ENCODE measurements at regions not wholly inside any gene's neighbourhood (a gene's known extent, or its start where the extent isn't known, plus 50 kb on each side); places are given as distances from the start of the nearest gene placed in this dataset.

- DNase-seq (ENCODE audit: low spot score) = no peak
- no peaks in the 10 kb centered on the region for H3K4me1 ChIP-seq (ENCODE audit: insufficient read depth, poor library complexity, severe bottlenecking)
- H3K27me3 ChIP-seq (ENCODE audit: insufficient read depth, poor library complexity, severe bottlenecking) = peaks cover 5% of the 10 kb centered on the region
- H3K27ac ChIP-seq (ENCODE audit: poor library complexity, severe bottlenecking) = no peak overlapping the region
- H3K4me3 ChIP-seq (ENCODE audit: severe bottlenecking) = no peak overlapping the region
- no peaks in the 10 kb centered on the region for H3K9me3 ChIP-seq (ENCODE audit: severe bottlenecking)
- ATAC-seq (ENCODE audit: low read depth) = no peak
- TF ChIP-seq CTCF (IDR thresholded peaks at IDR 0.05; ENCODE audit: poor library complexity, severe bottlenecking) = no peak
- no peaks in the 10 kb centered on the region for H3K36me3 ChIP-seq (ENCODE audit: low read depth)
These were observed 641.4 kb upstream of the MGMT start for GRCh38 chr10:128825626-128826025.

GRCh38 chr10:128833671-128834070, 633.4 kb upstream of the MGMT start:
- TF ChIP-seq CTCF (IDR thresholded peaks at IDR 0.05; ENCODE audit: poor library complexity, severe bottlenecking) = no peak
- Histone ChIP-seq H3K4me3 (ENCODE audit: severe bottlenecking) (no peak overlapping the region), H3K36me3 (ENCODE audit: low read depth) (no peaks in the 10 kb centered on the region), H3K4me1 (ENCODE audit: insufficient read depth, poor library complexity, severe bottlenecking) (no peaks in the 10 kb centered on the region), H3K27ac (ENCODE audit: poor library complexity, severe bottlenecking) (no peak overlapping the region), H3K9me3 (ENCODE audit: severe bottlenecking) (no peaks in the 10 kb centered on the region), H3K27me3 (ENCODE audit: insufficient read depth, poor library complexity, severe bottlenecking) (peaks cover 6% of the 10 kb centered on the region)
- DNase-seq (ENCODE audit: low spot score) = no peak
- ATAC-seq (ENCODE audit: low read depth) = no peak

GRCh38 chr10:128835361-128835760, 631.7 kb upstream of the MGMT start:
- Histone ChIP-seq H3K4me3 (ENCODE audit: severe bottlenecking) (no peak overlapping the region), H3K36me3 (ENCODE audit: low read depth) (no peaks in the 10 kb centered on the region), H3K27ac (ENCODE audit: poor library complexity, severe bottlenecking) (no peak overlapping the region), H3K9me3 (ENCODE audit: severe bottlenecking) (no peaks in the 10 kb centered on the region), H3K27me3 (ENCODE audit: insufficient read depth, poor library complexity, severe bottlenecking) (peaks cover 3% of the 10 kb centered on the region), H3K4me1 (ENCODE audit: insufficient read depth, poor library complexity, severe bottlenecking) (no peaks in the 10 kb centered on the region)
- TF ChIP-seq CTCF (IDR thresholded peaks at IDR 0.05; ENCODE audit: poor library complexity, severe bottlenecking) = no peak
- DNase-seq (ENCODE audit: low spot score) (no peak), ATAC-seq (ENCODE audit: low read depth) (no peak)

- Histone ChIP-seq H3K4me1 (ENCODE audit: insufficient read depth, poor library complexity, severe bottlenecking) (no peaks in the 10 kb centered on the region), H3K9me3 (ENCODE audit: severe bottlenecking) (no peaks in the 10 kb centered on the region), H3K27ac (ENCODE audit: poor library complexity, severe bottlenecking) (no peak overlapping the region), H3K36me3 (ENCODE audit: low read depth) (no peaks in the 10 kb centered on the region), H3K4me3 (ENCODE audit: severe bottlenecking) (no peak overlapping the region), H3K27me3 (ENCODE audit: insufficient read depth, poor library complexity, severe bottlenecking) (no peaks in the 10 kb centered on the region)
- no peak for TF ChIP-seq CTCF (IDR thresholded peaks at IDR 0.05; ENCODE audit: poor library complexity, severe bottlenecking)
- DNase-seq (ENCODE audit: low spot score) (no peak), ATAC-seq (ENCODE audit: low read depth) (no peak)
These were observed 629.6 kb upstream of the MGMT start for GRCh38 chr10:128837478-128837877.

- Histone ChIP-seq H3K27ac (ENCODE audit: poor library complexity, severe bottlenecking) (no peak overlapping the region), H3K4me1 (ENCODE audit: insufficient read depth, poor library complexity, severe bottlenecking) (no peaks in the 10 kb centered on the region), H3K36me3 (ENCODE audit: low read depth) (no peaks in the 10 kb centered on the region), H3K27me3 (ENCODE audit: insufficient read depth, poor library complexity, severe bottlenecking) (no peaks in the 10 kb centered on the region), H3K9me3 (ENCODE audit: severe bottlenecking) (no peaks in the 10 kb centered on the region), H3K4me3 (ENCODE audit: severe bottlenecking) (no peak overlapping the region)
- ATAC-seq (ENCODE audit: low read depth) = no peak
- DNase-seq (ENCODE audit: low spot score) = no peak
- no peak for TF ChIP-seq CTCF (IDR thresholded peaks at IDR 0.05; ENCODE audit: poor library complexity, severe bottlenecking)
These were observed 627.9 kb upstream of the MGMT start for GRCh38 chr10:128839134-128839533.

All from RWPE2 (cell line).